GM13977 (cell line): ENCODE measurements at regions not wholly inside any gene's neighbourhood (a gene's known extent, or its start where the extent isn't known, plus 50 kb on each side); places are given as distances from the start of the nearest gene placed in this dataset.

Source experiments
- DNase-seq: peaks from one replicate; pipeline ENCODE4 v3.0.0; 2012; ENCODE audit warnings: low spot score
- in situ Hi-C: fragments of 300-500 bp; cut with MboI; formaldehyde crosslinking; loops from one replicate; pipeline ENCODE4 v1.12.0; 2022; ENCODE audit warnings: low sequenced_read_pairs, low pct_unique_long_range_greater_than_20kb, mixed read lengths, inconsistent platforms; ENCODE audit not compliant: unreplicated experiment
- TF ChIP-seq, protein P1 (sequence below): IDR thresholded peaks from 2 replicates; pipeline ENCODE4 v1.5.1; 2012; ENCODE audit warnings: mild to moderate bottlenecking, control low read depth; ENCODE audit not compliant: insufficient read depth; ENCODE audit errors: extremely low read depth, missing control alignments

DNA sequence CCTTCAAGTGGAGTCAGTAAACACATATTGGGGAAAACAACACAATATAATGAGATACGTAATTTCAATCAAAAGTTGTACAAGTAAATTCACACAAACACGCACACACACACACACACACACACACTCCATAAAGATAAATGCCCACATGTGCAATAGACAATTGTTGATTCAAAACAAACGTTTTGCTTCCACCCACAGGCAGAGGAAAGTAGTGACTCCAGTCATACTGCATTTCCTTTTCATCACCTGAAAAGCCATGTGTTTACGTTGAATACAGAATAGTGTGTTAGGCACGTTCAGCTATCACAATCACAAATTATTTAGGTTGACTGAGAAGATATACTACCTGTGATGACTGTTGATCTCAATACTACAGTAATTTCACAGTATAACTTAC lies 443.8 kb upstream of the MANEA start:
- in situ Hi-C loops = no loop called here
- DNase-seq = no peak
- TF ChIP-seq, protein P1, sequence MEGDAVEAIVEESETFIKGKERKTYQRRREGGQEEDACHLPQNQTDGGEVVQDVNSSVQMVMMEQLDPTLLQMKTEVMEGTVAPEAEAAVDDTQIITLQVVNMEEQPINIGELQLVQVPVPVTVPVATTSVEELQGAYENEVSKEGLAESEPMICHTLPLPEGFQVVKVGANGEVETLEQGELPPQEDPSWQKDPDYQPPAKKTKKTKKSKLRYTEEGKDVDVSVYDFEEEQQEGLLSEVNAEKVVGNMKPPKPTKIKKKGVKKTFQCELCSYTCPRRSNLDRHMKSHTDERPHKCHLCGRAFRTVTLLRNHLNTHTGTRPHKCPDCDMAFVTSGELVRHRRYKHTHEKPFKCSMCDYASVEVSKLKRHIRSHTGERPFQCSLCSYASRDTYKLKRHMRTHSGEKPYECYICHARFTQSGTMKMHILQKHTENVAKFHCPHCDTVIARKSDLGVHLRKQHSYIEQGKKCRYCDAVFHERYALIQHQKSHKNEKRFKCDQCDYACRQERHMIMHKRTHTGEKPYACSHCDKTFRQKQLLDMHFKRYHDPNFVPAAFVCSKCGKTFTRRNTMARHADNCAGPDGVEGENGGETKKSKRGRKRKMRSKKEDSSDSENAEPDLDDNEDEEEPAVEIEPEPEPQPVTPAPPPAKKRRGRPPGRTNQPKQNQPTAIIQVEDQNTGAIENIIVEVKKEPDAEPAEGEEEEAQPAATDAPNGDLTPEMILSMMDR = peak; percentile 20

DNA sequence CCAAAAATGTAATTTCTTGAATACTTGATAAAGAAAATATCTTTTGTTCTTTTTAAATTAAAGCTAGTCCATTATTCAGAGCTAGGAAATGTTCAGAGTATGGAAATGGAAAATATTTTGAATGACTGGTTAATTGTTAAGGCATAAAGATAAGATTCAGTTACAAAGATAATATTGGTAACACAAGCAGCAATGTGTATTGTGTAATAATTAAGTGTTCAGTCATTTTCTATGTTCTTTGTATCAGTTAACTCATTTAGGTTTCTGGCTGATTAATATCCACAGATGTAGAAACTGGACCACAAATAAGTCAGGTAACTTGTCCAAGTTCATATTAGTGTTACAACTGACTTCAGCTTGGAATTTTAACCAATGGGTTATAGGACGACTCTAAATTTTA lies 442.2 kb upstream of the MANEA start:
- in situ Hi-C loops = no loop called here
- TF ChIP-seq, protein P1 = no peak
- DNase-seq = no peak

DNA sequence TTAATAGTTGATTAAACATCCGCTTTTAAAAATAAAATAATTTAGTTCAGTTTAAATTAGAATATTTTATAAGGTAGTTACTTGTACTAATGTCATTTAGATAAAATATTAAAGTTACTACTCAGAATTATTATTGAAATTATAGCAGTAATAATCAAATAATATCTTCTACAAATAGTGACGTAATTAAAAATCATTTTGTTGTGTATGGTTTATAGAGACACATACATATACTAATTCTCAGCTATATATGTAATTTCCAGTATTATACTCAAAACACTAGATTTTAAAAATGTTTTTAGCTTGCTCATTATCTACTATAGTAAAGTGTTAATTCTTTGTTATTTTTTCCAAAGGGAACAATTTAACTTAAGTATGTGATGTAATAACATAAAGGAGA lies 435.2 kb upstream of the MANEA start:
- in situ Hi-C loops = no loop called here
- TF ChIP-seq, protein P1 = no peak
- no peak for DNase-seq

DNA sequence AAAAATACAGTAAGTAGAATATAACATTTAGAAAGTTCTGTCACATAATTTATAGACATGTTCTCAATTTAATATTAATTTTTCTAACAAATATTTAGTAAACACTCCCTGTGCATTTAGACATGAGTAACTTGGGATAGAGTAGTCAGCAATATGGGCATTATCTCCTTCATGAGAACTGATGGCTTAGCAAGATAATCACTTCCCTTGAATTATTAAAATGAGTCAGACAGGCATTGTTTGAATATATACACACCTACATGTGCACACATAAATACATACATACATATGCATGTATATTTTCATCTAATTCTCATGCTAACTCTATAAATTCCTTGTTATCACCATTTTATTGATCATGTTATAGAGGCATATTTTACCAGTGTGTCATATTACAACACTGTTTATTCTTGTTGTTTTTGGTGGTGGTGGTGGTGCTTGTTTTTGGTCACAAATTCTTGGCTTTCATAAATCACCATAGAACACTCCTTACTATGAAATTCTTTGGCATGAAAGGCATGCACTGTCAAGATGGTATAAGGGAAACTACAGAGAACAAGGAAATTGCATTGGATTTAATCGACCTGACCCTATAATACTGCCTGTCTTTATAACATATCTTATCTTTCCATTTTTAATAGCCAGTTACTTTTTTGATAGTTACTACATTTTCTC lies 434.5 kb upstream of the MANEA start:
- no peak for DNase-seq
- TF ChIP-seq, protein P1 = no peak
- in situ Hi-C loops = no loop called here

DNA sequence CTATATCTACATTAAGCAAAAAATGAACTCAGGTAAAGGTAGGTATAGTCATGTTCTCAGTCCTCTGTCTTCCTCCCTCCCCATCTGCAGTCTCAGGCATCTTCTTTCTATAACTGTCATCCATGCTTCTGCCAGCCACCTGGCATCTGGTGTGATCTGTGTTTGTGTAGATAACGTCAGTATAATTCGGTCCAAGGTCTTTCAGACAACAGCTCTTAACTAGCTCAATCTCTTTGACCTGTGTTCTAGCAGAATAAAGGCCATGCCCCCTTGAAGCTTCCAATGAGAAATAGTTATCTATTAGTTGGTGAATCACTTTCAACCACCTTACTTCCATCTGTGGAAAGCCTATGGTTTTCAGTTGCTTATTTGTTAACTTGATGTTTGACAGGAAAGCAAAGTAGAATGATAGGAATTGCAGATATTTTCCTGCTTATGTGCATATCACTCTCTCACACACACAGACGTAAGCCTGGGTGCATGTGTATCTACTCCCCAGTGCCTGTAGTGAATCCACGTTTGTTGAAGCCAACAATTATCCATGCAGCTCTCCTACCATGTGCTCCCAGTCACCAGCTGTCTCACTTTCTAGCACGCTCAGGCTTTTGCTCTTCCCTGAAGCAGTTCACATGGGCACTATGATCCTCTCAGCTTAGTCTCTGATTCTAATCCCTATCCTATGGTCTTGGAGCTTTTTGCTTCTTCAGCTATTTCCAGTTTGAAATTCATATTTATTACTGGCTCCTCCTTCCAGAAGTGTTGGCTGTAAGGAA lies 433.7 kb upstream of the MANEA start:
- TF ChIP-seq, protein P1 = no peak
- DNase-seq = no peak
- in situ Hi-C loops = no loop called here

DNA sequence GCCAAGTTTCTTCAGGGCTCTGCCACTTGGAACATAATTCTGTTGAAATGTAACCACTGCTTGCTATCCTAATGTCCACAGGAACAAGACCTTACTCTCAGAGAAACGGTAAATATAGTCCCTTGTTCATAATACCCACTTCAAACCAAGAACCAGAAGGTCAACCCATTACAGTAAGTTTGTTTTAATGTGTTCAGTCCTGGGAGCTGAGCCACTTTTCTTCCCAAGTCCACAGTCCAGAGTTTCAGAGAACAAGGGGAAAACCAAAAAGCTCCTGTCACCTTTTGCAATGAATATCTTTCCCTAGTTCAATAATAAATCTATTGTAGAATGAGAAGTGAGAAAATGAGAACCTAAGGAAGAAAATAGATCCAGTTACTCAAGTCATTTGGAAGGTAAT lies 431.9 kb upstream of the MANEA start:
- DNase-seq = no peak
- TF ChIP-seq, protein P1 = no peak
- in situ Hi-C loops = no loop called here
